ENCODE measurements at regions not wholly inside any gene's neighbourhood (a gene's known extent, or its start where the extent isn't known, plus 50 kb on each side); places are given as distances from the start of the nearest gene placed in this dataset.

- no CpG with 5 or more reads among the region's 7 CpGs for WGBS (ENCODE audit: extremely low coverage, insufficient read length, low lambda C conversion rate)
- no peak overlapping the region for H3K27ac ChIP-seq (ENCODE audit: insufficient read length, low read depth, low read length)
- H4K5ac ChIP-seq (ENCODE audit: insufficient read length, low read depth, low read length), result no peak overlapping the region
- no peak overlapping the region for H3K4ac ChIP-seq (ENCODE audit: low read depth, low read length)
- TF ChIP-seq CTCF (conservative IDR thresholded peaks at IDR 0.05), result no peak
- no peak overlapping the region for H3K56ac ChIP-seq (ENCODE audit: insufficient read length, low read depth, low read length)
- H3K9ac ChIP-seq (ENCODE audit: extremely low read depth, insufficient read length, low read length), result no peak overlapping the region
- no peak overlapping the region for H3K23ac ChIP-seq (ENCODE audit: insufficient read length, low read depth, low read length)
- H3K27me3 ChIP-seq (ENCODE audit: insufficient read depth, low read length), result no peaks in the 10 kb centered on the region
- no peak overlapping the region for H2BK15ac ChIP-seq (ENCODE audit: low read depth, low read length)
- no peak overlapping the region for H2AFZ ChIP-seq (ENCODE audit: low read length)
- no peaks in the 10 kb centered on the region for H3K27me3 Mint-ChIP-seq (ENCODE audit: low read depth)
- peaks cover 9 to 38% (median 24%) of the 10 kb centered on the region in 3 experiments for H3K36me3 Mint-ChIP-seq (ENCODE audit: insufficient read depth in 1 of 3, low read depth in 3 of 3)
- H3K9me3 ChIP-seq (ENCODE audit: control insufficient read depth, low read depth, low read length), result no peaks in the 10 kb centered on the region
- H3K23me2 ChIP-seq (ENCODE audit: insufficient read length, low read depth, low read length, poor library complexity, severe bottlenecking), result no peaks in the 10 kb centered on the region
- peaks cover 2% of the 10 kb centered on the region; the same call in 1 of the 2 replicates for H3K79me2 ChIP-seq (ENCODE audit: insufficient read depth, low read length)
- H3K18ac ChIP-seq (ENCODE audit: insufficient read length, low read depth, low read length), result no peak overlapping the region
- no peak overlapping the region for H2BK12ac ChIP-seq (ENCODE audit: insufficient read length, low read depth, low read length)
- no peak overlapping the region for H4K91ac ChIP-seq (ENCODE audit: insufficient read length, low read depth, low read length)
- no peaks in the 10 kb centered on the region for H3K9me3 Mint-ChIP-seq
- H2AK5ac ChIP-seq (ENCODE audit: insufficient read length, low read length), result no peak overlapping the region
- H4K8ac ChIP-seq (replicated peaks; ENCODE audit: insufficient read length, low read depth, low read length), result no peak overlapping the region
- H3T11ph ChIP-seq (ENCODE audit: low read length), result no peak overlapping the region
- peaks cover 11% of the 10 kb centered on the region for H3K79me1 ChIP-seq (ENCODE audit: insufficient read depth, low read depth, low read length, poor library complexity, severe bottlenecking)
- DNase-seq, result no peak
- H3K27ac Mint-ChIP-seq, result peak overlapping the region; percentile 57 to 88 (median 79); a peak in 6 of 7 replicates
- no peaks in the 10 kb centered on the region; the same call in 1 of the 2 replicates for H3K4me1 ChIP-seq (ENCODE audit: insufficient read depth, low read length)
- H2BK5ac ChIP-seq (ENCODE audit: insufficient read length, low read length), result no peak overlapping the region
- H3K14ac ChIP-seq (ENCODE audit: insufficient read depth, low read length), result no peak overlapping the region
- no peak overlapping the region for H3K4me3 Mint-ChIP-seq
- no peak overlapping the region for H3K4me2 ChIP-seq (ENCODE audit: insufficient read depth, insufficient read length, low read length)
- H3K4me1 Mint-ChIP-seq, result peaks cover 16 to 19% of the 10 kb centered on the region in 2 experiments
- peaks cover 2% of the 10 kb centered on the region for H4K20me1 ChIP-seq (ENCODE audit: control insufficient read depth, insufficient read depth, insufficient read length)
- H2BK120ac ChIP-seq (ENCODE audit: low read depth, low read length, poor library complexity, severe bottlenecking), result no peak overlapping the region
- H2BK20ac ChIP-seq (ENCODE audit: low read depth, low read length, poor library complexity, severe bottlenecking), result no peak overlapping the region
Measured at GRCh38 chr6:21808045-21808470, 214.5 kb downstream of the SOX4 start.
